H1 (cell line): ENCODE measurements at regions not wholly inside any gene's neighbourhood (a gene's known extent, or its start where the extent isn't known, plus 50 kb on each side); places are given as distances from the start of the nearest gene placed in this dataset.

Source experiments
- ASH2L ChIP-seq: fragments of 200-600, 300-600 bp; sonication (generic); IDR thresholded peaks from one replicate; pipeline ENCODE4 v1.7.1; 2017; ENCODE audit warnings: low read length
- BCL11A ChIP-seq, 2 experiments: IDR thresholded peaks; one replicate each; pipeline ENCODE4 v1.6.1; 2011; ENCODE audit warnings: low read depth in 2 of 2, low read length in 2 of 2, mild to moderate bottlenecking in 2 of 2
- RAD21 ChIP-seq, 2 experiments: IDR thresholded peaks in 1 of 2; conservative IDR thresholded peaks in 1 of 2; 2 replicates each; pipeline ENCODE4 v1.6.1; 2011; ENCODE audit warnings: low read depth in 2 of 2, low read length in 2 of 2, improper control_type of control experiment in 1 of 2, inconsistent platforms in 1 of 2, mild to moderate bottlenecking in 1 of 2, moderate library complexity in 1 of 2
- SP4 ChIP-seq: IDR thresholded peaks from 2 replicates; pipeline ENCODE4 v1.6.1; 2012; ENCODE audit warnings: low read length, inconsistent platforms

DNA sequence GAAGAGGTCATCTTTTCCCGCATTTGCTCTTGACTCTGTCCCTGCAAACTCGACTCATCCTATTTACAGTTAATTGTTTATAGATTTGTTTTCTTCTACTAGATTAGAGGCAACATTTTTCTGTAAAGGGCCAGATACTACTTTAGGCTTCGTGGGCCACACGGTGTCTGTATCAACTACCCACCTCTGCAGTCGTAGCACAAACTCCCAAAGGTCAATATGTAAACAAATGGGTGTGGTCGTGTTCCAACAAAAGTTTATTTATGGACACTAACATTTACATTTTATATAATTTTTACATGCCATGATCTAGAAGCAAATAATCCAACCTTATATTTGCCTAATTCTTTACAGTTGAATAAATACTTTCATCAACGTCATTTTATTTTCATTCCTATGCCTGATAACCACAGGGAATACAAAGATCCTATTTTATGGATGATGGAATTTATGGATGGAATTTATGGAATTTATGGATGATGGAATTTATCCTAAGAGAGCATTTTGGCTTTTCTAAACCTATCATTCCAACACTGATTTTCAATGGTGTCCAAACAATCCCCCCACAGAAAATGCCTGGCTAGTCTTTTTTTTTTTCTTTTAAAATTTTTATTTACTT, 232.8 kb downstream of the MYLK4 start (continued):
- TF ChIP-seq RAD21 (IDR thresholded peaks at IDR 0.05 in 1 of 2, conservative IDR thresholded peaks at IDR 0.05 in 1 of 2; ENCODE audit: low read depth in 2 of 2, low read length in 2 of 2) (no peak), BCL11A (IDR thresholded peaks at IDR 0.05; ENCODE audit: low read depth in 2 of 2, low read length in 2 of 2) (no peak), SP4 (no peak), ASH2L (no peak)
